ENCODE measurements at regions not wholly inside any gene's neighbourhood (a gene's known extent, or its start where the extent isn't known, plus 50 kb on each side); places are given as distances from the start of the nearest gene placed in this dataset.

DNA sequence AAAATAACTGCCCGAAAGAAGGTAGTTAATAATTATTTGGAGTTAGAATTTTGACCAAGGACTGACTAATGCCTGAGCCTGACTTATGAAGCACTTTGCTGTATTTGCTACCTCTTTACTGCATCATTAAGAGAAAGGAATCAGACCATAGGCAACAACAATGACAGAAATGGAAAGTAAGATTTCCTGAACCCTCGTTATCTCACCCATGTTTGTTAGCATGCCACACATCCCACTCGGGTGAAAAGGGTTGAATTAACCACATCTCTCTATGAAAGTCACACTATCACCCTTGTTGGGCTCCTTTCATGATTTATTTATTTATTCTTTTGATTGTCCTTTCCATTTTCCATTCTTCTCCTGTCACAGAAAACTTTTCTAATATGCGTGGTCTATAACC, 59.6 kb downstream of the OLIG3 start:
- Histone ChIP-seq H3K4me3 (no peak overlapping the region), H3K36me3 (no peaks in the 10 kb centered on the region), H3K27ac (no peak overlapping the region), H3K27me3 (no peaks in the 10 kb centered on the region), H3K4me1 (no peaks in the 10 kb centered on the region), H3K9me3 (no peaks in the 10 kb centered on the region)
- intact Hi-C loops (cut with DNase I; ENCODE audit: low total_unique reads) (no loop called here), in situ Hi-C loops (cut with MboI; ENCODE audit: low sequenced_read_pairs in 4 of 4) (no loop called here)
- TF ChIP-seq POLR2A (IDR thresholded peaks at IDR 0.05): no peak
- TF ChIP-seq, protein P1, sequence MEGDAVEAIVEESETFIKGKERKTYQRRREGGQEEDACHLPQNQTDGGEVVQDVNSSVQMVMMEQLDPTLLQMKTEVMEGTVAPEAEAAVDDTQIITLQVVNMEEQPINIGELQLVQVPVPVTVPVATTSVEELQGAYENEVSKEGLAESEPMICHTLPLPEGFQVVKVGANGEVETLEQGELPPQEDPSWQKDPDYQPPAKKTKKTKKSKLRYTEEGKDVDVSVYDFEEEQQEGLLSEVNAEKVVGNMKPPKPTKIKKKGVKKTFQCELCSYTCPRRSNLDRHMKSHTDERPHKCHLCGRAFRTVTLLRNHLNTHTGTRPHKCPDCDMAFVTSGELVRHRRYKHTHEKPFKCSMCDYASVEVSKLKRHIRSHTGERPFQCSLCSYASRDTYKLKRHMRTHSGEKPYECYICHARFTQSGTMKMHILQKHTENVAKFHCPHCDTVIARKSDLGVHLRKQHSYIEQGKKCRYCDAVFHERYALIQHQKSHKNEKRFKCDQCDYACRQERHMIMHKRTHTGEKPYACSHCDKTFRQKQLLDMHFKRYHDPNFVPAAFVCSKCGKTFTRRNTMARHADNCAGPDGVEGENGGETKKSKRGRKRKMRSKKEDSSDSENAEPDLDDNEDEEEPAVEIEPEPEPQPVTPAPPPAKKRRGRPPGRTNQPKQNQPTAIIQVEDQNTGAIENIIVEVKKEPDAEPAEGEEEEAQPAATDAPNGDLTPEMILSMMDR (IDR thresholded peaks at IDR 0.05 in 4 of 5, conservative IDR thresholded peaks at IDR 0.05 in 1 of 5): no peak
- ATAC-seq: no peak
- DNase-seq: no peak

DNA sequence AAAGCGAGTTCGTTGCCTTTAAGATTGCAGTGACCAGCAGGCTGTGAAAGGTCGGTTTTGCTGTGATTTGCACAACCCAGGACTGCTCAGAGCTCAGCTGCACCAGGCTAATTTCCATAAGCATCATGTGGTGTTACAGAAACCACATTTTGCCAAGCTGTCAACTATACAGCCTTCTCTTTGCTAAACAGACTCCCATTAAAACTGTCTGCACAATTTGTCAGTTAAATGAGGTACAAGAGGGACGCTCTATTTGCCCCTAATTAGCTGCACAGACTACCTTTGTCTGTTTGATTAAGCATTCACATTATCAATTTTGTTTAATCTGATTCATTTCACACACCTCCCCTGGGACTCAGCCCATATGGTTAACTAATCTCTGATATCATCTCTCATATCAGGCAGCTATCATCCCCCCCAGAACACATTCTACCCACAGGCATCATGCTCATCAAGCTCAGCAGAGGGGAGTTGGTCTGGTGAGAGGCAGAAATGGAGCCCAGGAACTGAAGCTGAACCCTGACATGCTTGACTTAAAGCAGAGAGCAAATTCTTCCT, 62.1 kb downstream of the OLIG3 start:
- TF ChIP-seq, protein P1 (IDR thresholded peaks at IDR 0.05 in 4 of 5, conservative IDR thresholded peaks at IDR 0.05 in 1 of 5): no peak
- no peak for TF ChIP-seq POLR2A (IDR thresholded peaks at IDR 0.05)
- Histone ChIP-seq H3K36me3 (no peaks in the 10 kb centered on the region), H3K4me3 (no peak overlapping the region), H3K27me3 (no peaks in the 10 kb centered on the region), H3K4me1 (no peaks in the 10 kb centered on the region), H3K27ac (no peak overlapping the region), H3K9me3 (no peaks in the 10 kb centered on the region)
- in situ Hi-C loops (cut with MboI; ENCODE audit: low sequenced_read_pairs in 4 of 4): no loop called here
- DNase-seq (no peak), ATAC-seq (no peak)
- intact Hi-C loops (cut with DNase I; ENCODE audit: low total_unique reads): no loop called here

DNA sequence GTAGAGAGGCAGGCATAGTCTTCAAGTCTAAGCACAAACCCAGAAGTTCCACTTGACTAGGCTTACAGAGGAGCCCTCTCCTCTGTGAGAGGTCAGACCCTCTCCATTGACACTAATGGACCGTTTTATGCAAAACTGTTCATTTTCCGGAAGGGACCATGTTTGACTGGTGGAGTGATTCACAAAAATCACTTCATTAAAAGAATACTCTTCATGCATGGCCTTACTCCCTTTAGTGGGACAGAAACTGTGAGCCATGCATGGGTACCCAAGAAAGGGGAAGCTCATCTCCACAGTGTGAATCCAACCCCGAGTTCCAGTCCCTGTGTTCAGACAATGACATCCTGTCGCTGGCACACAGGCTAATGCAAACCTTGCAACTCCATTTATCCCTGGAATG, 63.2 kb downstream of the OLIG3 start:
- no peaks in the 10 kb centered on the region for H3K27me3 ChIP-seq
- H3K4me3 ChIP-seq: no peak overlapping the region
- DNase-seq: no peak
- no peaks in the 10 kb centered on the region for H3K4me1 ChIP-seq
- intact Hi-C loops (cut with DNase I; ENCODE audit: low total_unique reads) (no loop called here), in situ Hi-C loops (cut with MboI; ENCODE audit: low sequenced_read_pairs in 4 of 4) (no loop called here)
- ATAC-seq: no peak
- no peaks in the 10 kb centered on the region for H3K36me3 ChIP-seq
- TF ChIP-seq POLR2A (IDR thresholded peaks at IDR 0.05): no peak
- TF ChIP-seq, protein P1 (IDR thresholded peaks at IDR 0.05 in 4 of 5, conservative IDR thresholded peaks at IDR 0.05 in 1 of 5): no peak
- H3K27ac ChIP-seq: no peak overlapping the region
- H3K9me3 ChIP-seq: no peaks in the 10 kb centered on the region

DNA sequence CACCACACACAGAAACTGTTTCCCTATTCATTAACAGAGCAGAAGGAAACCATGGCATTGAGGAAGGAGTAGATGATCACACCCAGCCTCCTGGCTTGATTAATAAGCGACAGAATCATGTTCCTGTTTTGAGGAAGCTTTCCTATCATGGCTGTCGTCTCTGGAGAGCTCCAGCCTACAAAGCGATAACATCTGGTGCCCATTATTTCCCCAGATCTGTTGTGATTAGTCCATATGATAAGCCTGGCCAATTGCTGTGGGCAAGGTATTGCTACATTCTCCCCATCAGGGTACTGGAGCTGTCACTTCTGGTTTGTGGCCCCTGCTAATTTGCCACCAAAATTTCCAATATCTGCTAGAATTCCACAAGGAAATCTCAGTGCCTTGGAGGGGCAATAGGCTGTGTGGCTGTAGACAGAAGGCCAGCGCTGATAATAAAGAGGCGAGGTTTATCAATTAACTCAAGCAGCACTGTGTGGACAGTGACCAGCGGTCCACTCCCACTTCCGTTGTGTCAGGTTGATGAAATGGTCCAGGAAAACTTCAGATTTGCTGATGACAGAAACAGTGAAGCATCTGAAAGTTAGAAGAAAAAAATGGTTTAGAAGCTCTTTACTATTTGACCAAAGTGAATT, 66.4 kb downstream of the OLIG3 start:
- H3K36me3 ChIP-seq: no peaks in the 10 kb centered on the region
- TF ChIP-seq, protein P1 (IDR thresholded peaks at IDR 0.05 in 4 of 5, conservative IDR thresholded peaks at IDR 0.05 in 1 of 5): no peak
- no peak for TF ChIP-seq POLR2A (IDR thresholded peaks at IDR 0.05)
- no peaks in the 10 kb centered on the region for H3K27me3 ChIP-seq
- in situ Hi-C loops (cut with MboI; ENCODE audit: low sequenced_read_pairs in 4 of 4): no loop called here
- no peak overlapping the region for H3K27ac ChIP-seq
- intact Hi-C loops (cut with DNase I; ENCODE audit: low total_unique reads): no loop called here
- H3K4me1 ChIP-seq: no peaks in the 10 kb centered on the region
- DNase-seq (no peak), ATAC-seq (no peak)
- H3K4me3 ChIP-seq: no peak overlapping the region
- H3K9me3 ChIP-seq: no peaks in the 10 kb centered on the region

All from gastrocnemius medialis (tissue), 4 donors.